Chondrocyte (in vitro differentiated cells): ENCODE measurements at regions not wholly inside any gene's neighbourhood (a gene's known extent, or its start where the extent isn't known, plus 50 kb on each side); places are given as distances from the start of the nearest gene placed in this dataset.

Experiments used
- DNase-seq: peaks from one replicate; pipeline ENCODE4 v3.0.0; 2021; ENCODE audit warnings: mixed read lengths, low spot score
- H3K27ac Mint-ChIP-seq: one replicate; pipeline ENCODE4 v1.8.0; 2021; ENCODE audit warnings: mild to moderate bottlenecking, moderate library complexity, mixed read lengths; ENCODE audit not compliant: unreplicated experiment
- H3K27me3 Mint-ChIP-seq: 2 replicates; pipeline ENCODE4 v1.8.0; 2021; ENCODE audit warnings: low read depth, mixed read lengths
- H3K36me3 Mint-ChIP-seq: 2 replicates; pipeline ENCODE4 v1.8.0; 2021; ENCODE audit warnings: low read depth, mixed read lengths
- H3K4me1 Mint-ChIP-seq: 2 replicates; pipeline ENCODE4 v1.8.0; 2021; ENCODE audit warnings: low read depth, mild to moderate bottlenecking, mixed read lengths
- H3K4me3 Mint-ChIP-seq: one replicate; pipeline ENCODE4 v1.8.0; 2021; ENCODE audit warnings: mild to moderate bottlenecking, moderate library complexity, mixed read lengths; ENCODE audit not compliant: unreplicated experiment
- H3K9me3 Mint-ChIP-seq: 2 replicates; pipeline ENCODE4 v1.8.0; 2021; ENCODE audit warnings: low read depth, mixed read lengths
- CTCF ChIP-seq: fragments of 200-600 bp; sonication (generic); IDR thresholded peaks from 2 replicates; pipeline ENCODE4 v1.5.0; 2021; ENCODE audit warnings: antibody characterized with exemption, mild to moderate bottlenecking, moderate library complexity

GRCh38 chr16:72552654-72553053 is 380.7 kb upstream of the PMFBP1 start:
- peaks cover 7% of the 10 kb centered on the region for H3K4me1 Mint-ChIP-seq
- peaks cover 17% of the 10 kb centered on the region for H3K9me3 Mint-ChIP-seq
- no peak overlapping the region for H3K4me3 Mint-ChIP-seq
- no peaks in the 10 kb centered on the region for H3K27me3 Mint-ChIP-seq
- TF ChIP-seq CTCF: no peak
- DNase-seq: no peak
- no peak overlapping the region for H3K27ac Mint-ChIP-seq
- peaks cover 3% of the 10 kb centered on the region for H3K36me3 Mint-ChIP-seq

DNA sequence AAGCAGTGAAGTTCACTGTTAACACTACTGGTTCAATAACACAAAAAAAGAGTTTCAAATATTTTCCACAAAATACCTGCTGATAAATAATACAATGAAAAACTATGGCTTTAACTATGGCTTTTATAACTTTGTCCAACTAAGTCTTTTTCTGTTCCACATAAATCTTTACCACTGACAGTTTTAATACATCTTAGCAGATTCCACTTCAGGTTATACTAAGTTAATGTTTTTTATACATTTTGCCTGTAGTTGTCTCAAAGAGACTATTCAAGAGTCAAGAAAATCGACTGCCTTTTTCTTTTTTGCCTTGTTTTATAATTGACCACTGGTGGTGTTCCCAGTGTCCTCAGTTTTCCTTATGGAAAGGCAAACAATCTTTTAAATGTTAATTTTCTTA is 379.7 kb upstream of the PMFBP1 start:
- no peak overlapping the region for H3K4me3 Mint-ChIP-seq
- H3K36me3 Mint-ChIP-seq: peaks cover 5% of the 10 kb centered on the region
- H3K27ac Mint-ChIP-seq: no peak overlapping the region
- H3K27me3 Mint-ChIP-seq: no peaks in the 10 kb centered on the region
- peaks cover 17% of the 10 kb centered on the region for H3K9me3 Mint-ChIP-seq
- no peak for DNase-seq
- H3K4me1 Mint-ChIP-seq: peaks cover 7% of the 10 kb centered on the region
- no peak for TF ChIP-seq CTCF

GRCh38 chr16:72549878-72550277 is 377.9 kb upstream of the PMFBP1 start:
- Mint-ChIP-seq H3K9me3 (peaks cover 23% of the 10 kb centered on the region), H3K27ac (no peak overlapping the region), H3K36me3 (peaks cover 9% of the 10 kb centered on the region)

GRCh38 chr16:72542102-72542501 is 370.1 kb upstream of the PMFBP1 start:
- no peak for TF ChIP-seq CTCF
- Mint-ChIP-seq H3K4me3 (no peak overlapping the region), H3K9me3 (peaks cover 9% of the 10 kb centered on the region), H3K36me3 (peaks cover 7% of the 10 kb centered on the region), H3K4me1 (peaks cover 12% of the 10 kb centered on the region), H3K27ac (no peak overlapping the region), H3K27me3 (no peaks in the 10 kb centered on the region)
- no peak for DNase-seq

More at GRCh38 chr16:72549878-72550277, 377.9 kb upstream of the PMFBP1 start:
- no peak for TF ChIP-seq CTCF
- DNase-seq: no peak
- Mint-ChIP-seq H3K4me1 (peaks cover 7% of the 10 kb centered on the region), H3K4me3 (no peak overlapping the region), H3K27me3 (no peaks in the 10 kb centered on the region)

DNA sequence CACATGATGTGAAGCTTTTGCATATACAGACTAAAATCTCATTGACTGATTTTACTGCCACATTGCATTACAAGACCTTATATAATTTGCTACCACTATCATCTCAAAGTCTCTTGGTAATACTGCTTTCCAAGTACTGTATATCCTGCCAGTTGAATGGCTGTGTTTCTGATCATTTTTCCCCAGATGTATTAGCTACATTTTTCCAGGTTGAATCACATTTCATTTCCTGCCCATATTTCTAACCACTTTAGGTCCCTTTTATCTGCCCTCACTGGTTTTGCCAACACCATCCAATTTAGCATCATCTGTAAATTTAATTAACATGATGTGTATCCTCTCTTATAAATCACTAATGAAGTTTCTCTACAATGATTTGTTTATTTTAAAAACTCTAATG is 365.7 kb upstream of the PMFBP1 start:
- Mint-ChIP-seq H3K27ac (peak overlapping the region; percentile 85), H3K4me1 (peaks cover 33% of the 10 kb centered on the region), H3K9me3 (no peaks in the 10 kb centered on the region), H3K4me3 (no peak overlapping the region), H3K36me3 (no peaks in the 10 kb centered on the region), H3K27me3 (no peaks in the 10 kb centered on the region)
- no peak for DNase-seq
- no peak for TF ChIP-seq CTCF
